OCI-LY1 (cell line): ENCODE measurements at regions not wholly inside any gene's neighbourhood (a gene's known extent, or its start where the extent isn't known, plus 50 kb on each side); places are given as distances from the start of the nearest gene placed in this dataset.

Experiments
- H2AFZ ChIP-seq: fragments of 200-600 bp; sonication (generic), shearing (Covaris generic); 2 replicates; pipeline ENCODE4 v1.6.0; 2014; ENCODE audit warnings: antibody characterized with exemption, mild to moderate bottlenecking, low read length
- H3F3A ChIP-seq: fragments of 200-600 bp; sonication (generic), shearing (Covaris generic); 2 replicates; pipeline ENCODE4 v1.6.0; 2014; ENCODE audit warnings: mild to moderate bottlenecking, antibody characterized with exemption, low read length, moderate library complexity; ENCODE audit not compliant: insufficient read depth
- H3K27ac ChIP-seq: fragments of 200-600 bp; sonication (generic); 2 replicates; pipeline ENCODE4 v1.5.1; 2014; ENCODE audit warnings: low read length, mixed run types, mild to moderate bottlenecking, low read depth; ENCODE audit not compliant: poor library complexity, severe bottlenecking
- H3K27me3 ChIP-seq: fragments of 200-600 bp; sonication (generic); 2 replicates; pipeline ENCODE4 v1.6.0; 2014; ENCODE audit warnings: antibody characterized with exemption, mild to moderate bottlenecking, low read length, moderate library complexity; ENCODE audit not compliant: insufficient read depth
- H3K36me3 ChIP-seq: fragments of 200-600 bp; sonication (generic); 2 replicates; pipeline ENCODE4 v1.6.1; 2014; ENCODE audit warnings: mild to moderate bottlenecking, antibody characterized with exemption, low read length, moderate library complexity, mixed read lengths; ENCODE audit not compliant: insufficient read depth
- H3K4me1 ChIP-seq: fragments of 200-600 bp; sonication (generic); 2 replicates; pipeline ENCODE4 v1.5.1; 2014; ENCODE audit warnings: mild to moderate bottlenecking, low read length, moderate library complexity; ENCODE audit not compliant: insufficient read depth, severe bottlenecking
- H3K4me2 ChIP-seq: fragments of 200-600 bp; sonication (generic), shearing (Covaris generic); 2 replicates; pipeline ENCODE4 v1.6.1; 2014; ENCODE audit warnings: low read length
- H3K4me3 ChIP-seq: fragments of 200-600 bp; sonication (generic); 2 replicates; pipeline ENCODE4 v1.5.1; 2014; ENCODE audit warnings: low read length, low read depth, mild to moderate bottlenecking, mixed read lengths; ENCODE audit not compliant: poor library complexity, severe bottlenecking
- H3K79me2 ChIP-seq: fragments of 200-600 bp; shearing (Covaris generic); 2 replicates; pipeline ENCODE4 v1.6.1; 2016; ENCODE audit warnings: mixed run types, low read length, mixed read lengths; ENCODE audit not compliant: insufficient read depth
- H3K9ac ChIP-seq: fragments of 200-600 bp; sonication (generic), shearing (Covaris generic); 2 replicates; pipeline ENCODE4 v1.6.1; 2014; ENCODE audit warnings: mild to moderate bottlenecking, low read length, mixed read lengths
- H3K9me2 ChIP-seq: fragments of 200-600 bp; sonication (generic), shearing (Covaris generic); 2 replicates; pipeline ENCODE4 v1.6.1; 2014; ENCODE audit warnings: low read depth, mild to moderate bottlenecking, low read length, mixed read lengths
- H3K9me3 ChIP-seq: fragments of 200-600 bp; shearing (Covaris generic); 2 replicates; pipeline ENCODE4 v1.6.1; 2014; ENCODE audit warnings: low read length, mixed read lengths
- H4K20me1 ChIP-seq: fragments of 200-600 bp; sonication (generic), shearing (Covaris generic); 2 replicates; pipeline ENCODE4 v1.6.0; 2016; ENCODE audit warnings: mild to moderate bottlenecking, low read length; ENCODE audit not compliant: insufficient read depth
- CTCF ChIP-seq: fragments of 200-600 bp; sonication (generic), shearing (Covaris generic); IDR thresholded peaks from 2 replicates; pipeline ENCODE4 v1.5.1; 2017; ENCODE audit warnings: mild to moderate bottlenecking, antibody characterized with exemption, low read length, moderate library complexity, mixed read lengths
- EZH2 ChIP-seq: fragments of 200-600 bp; sonication (generic), shearing (Covaris generic); IDR thresholded peaks from 2 replicates; pipeline ENCODE4 v1.8.0; 2017; ENCODE audit warnings: borderline replicate concordance, mixed run types, mild to moderate bottlenecking, antibody characterized with exemption, low read length, moderate library complexity, mixed read lengths

- Histone ChIP-seq H3K9me2 (no peaks in the 10 kb centered on the region), H3K9ac (no peak overlapping the region), H3K4me2 (no peak overlapping the region), H3K4me3 (no peak overlapping the region), H3K27me3 (no peaks in the 10 kb centered on the region), H3K27ac (no peak overlapping the region), H3K9me3 (no peaks in the 10 kb centered on the region), H3K79me2 (no peaks in the 10 kb centered on the region), H3K4me1 (no peaks in the 10 kb centered on the region), H3K36me3 (no peaks in the 10 kb centered on the region), H2AFZ (no peak overlapping the region), H4K20me1 (no peaks in the 10 kb centered on the region), H3F3A (no peaks in the 10 kb centered on the region)
- no peak for TF ChIP-seq EZH2
- no peak for TF ChIP-seq CTCF
Measured at GRCh38 chr14:87529081-87529480, 463.9 kb downstream of the GALC start.

GRCh38 chr14:87526731-87527130 lies 466.3 kb downstream of the GALC start:
- no peak overlapping the region for H3K4me2 ChIP-seq
- no peak overlapping the region for H3K9ac ChIP-seq
- no peaks in the 10 kb centered on the region for H3F3A ChIP-seq
- no peak for TF ChIP-seq CTCF
- TF ChIP-seq EZH2: no peak
- H3K36me3 ChIP-seq: no peaks in the 10 kb centered on the region
- H3K4me3 ChIP-seq: no peak overlapping the region
- H3K27ac ChIP-seq: no peak overlapping the region
- no peaks in the 10 kb centered on the region for H3K9me3 ChIP-seq
- H3K79me2 ChIP-seq: no peaks in the 10 kb centered on the region
- no peaks in the 10 kb centered on the region for H3K9me2 ChIP-seq
- no peak overlapping the region for H2AFZ ChIP-seq
- no peaks in the 10 kb centered on the region for H3K4me1 ChIP-seq
- no peaks in the 10 kb centered on the region for H4K20me1 ChIP-seq
- no peaks in the 10 kb centered on the region for H3K27me3 ChIP-seq

GRCh38 chr14:87524011-87524410 lies 469.0 kb downstream of the GALC start:
- H3K27me3 ChIP-seq: no peaks in the 10 kb centered on the region
- H3K9me2 ChIP-seq: no peaks in the 10 kb centered on the region
- no peaks in the 10 kb centered on the region for H3K4me1 ChIP-seq
- H3K36me3 ChIP-seq: no peaks in the 10 kb centered on the region
- TF ChIP-seq EZH2 (no peak), CTCF (no peak)
- H3K27ac ChIP-seq: no peak overlapping the region
- no peaks in the 10 kb centered on the region for H4K20me1 ChIP-seq
- no peaks in the 10 kb centered on the region for H3F3A ChIP-seq
- H3K9ac ChIP-seq: no peak overlapping the region
- H3K79me2 ChIP-seq: no peaks in the 10 kb centered on the region
- H3K4me2 ChIP-seq: no peak overlapping the region
- no peaks in the 10 kb centered on the region for H3K9me3 ChIP-seq
- H3K4me3 ChIP-seq: no peak overlapping the region
- H2AFZ ChIP-seq: no peak overlapping the region
